Mesenteric fat pad (tissue), 1 donor: ENCODE measurements at regions not wholly inside any gene's neighbourhood (a gene's known extent, or its start where the extent isn't known, plus 50 kb on each side); places are given as distances from the start of the nearest gene placed in this dataset.

Experiments used
- DNase-seq: peaks from one replicate; pipeline ENCODE4 v3.0.0-alpha.2; 2020; ENCODE audit warnings: low spot score
- donor health status: DM: yes; HTN: yes; CAD: no.

- no peak for DNase-seq
Observed at GRCh38 chr5:8137941-8138550, 269.1 kb downstream of the MTRR start.

GRCh38 chr5:8138884-8139283, 269.9 kb downstream of the MTRR start:
- DNase-seq, result no peak

- no peak for DNase-seq
Observed at GRCh38 chr5:8150791-8151190, 281.8 kb downstream of the MTRR start.

GRCh38 chr5:8156706-8157105, 287.8 kb downstream of the MTRR start:
- DNase-seq, result no peak

GRCh38 chr5:8157320-8157822, 288.4 kb downstream of the MTRR start:
- DNase-seq, result no peak

GRCh38 chr5:8176101-8176693, 307.2 kb downstream of the MTRR start:
- DNase-seq, result no peak

GRCh38 chr5:8184455-8185063, 315.6 kb downstream of the MTRR start:
- no peak for DNase-seq

GRCh38 chr5:8185852-8186251, 316.9 kb downstream of the MTRR start:
- DNase-seq, result no peak

GRCh38 chr5:8188874-8189565, 320.1 kb downstream of the MTRR start:
- no peak for DNase-seq

- no peak for DNase-seq
Observed at GRCh38 chr5:8192840-8193239, 323.9 kb downstream of the MTRR start.

GRCh38 chr5:8196061-8196460, 327.1 kb downstream of the MTRR start:
- no peak for DNase-seq

GRCh38 chr5:8208307-8208706, 339.4 kb downstream of the MTRR start:
- no peak for DNase-seq

- no peak for DNase-seq
Observed at GRCh38 chr5:8209500-8209899, 340.6 kb downstream of the MTRR start.

- DNase-seq, result no peak
Observed at GRCh38 chr5:8213701-8214240, 344.8 kb downstream of the MTRR start.

- DNase-seq, result no peak
Observed at GRCh38 chr5:8216921-8217320, 348.0 kb downstream of the MTRR start.

GRCh38 chr5:8226148-8226547, 357.2 kb downstream of the MTRR start:
- DNase-seq, result no peak

- DNase-seq, result no peak
Observed at GRCh38 chr5:8227112-8227511, 358.2 kb downstream of the MTRR start.

GRCh38 chr5:8229551-8229950, 360.6 kb downstream of the MTRR start:
- DNase-seq, result no peak

- DNase-seq, result no peak
Observed at GRCh38 chr5:8230868-8231267, 361.9 kb downstream of the MTRR start.

- no peak for DNase-seq
Observed at GRCh38 chr5:8233479-8233878, 364.5 kb downstream of the MTRR start.

- DNase-seq, result no peak
Observed at GRCh38 chr5:8234179-8234770, 365.3 kb downstream of the MTRR start.

GRCh38 chr5:8238080-8238479, 369.1 kb downstream of the MTRR start:
- no peak for DNase-seq
